Type B pancreatic cell (in vitro differentiated cells): ENCODE measurements at regions not wholly inside any gene's neighbourhood (a gene's known extent, or its start where the extent isn't known, plus 50 kb on each side); places are given as distances from the start of the nearest gene placed in this dataset.

Experiments used
- DNase-seq: peaks from one replicate; pipeline ENCODE4 v3.0.0; 2021; ENCODE audit warnings: mixed read lengths; ENCODE audit not compliant: unreplicated experiment; ENCODE audit errors: extremely low spot score
- H3K27ac Mint-ChIP-seq: 2 replicates; pipeline ENCODE4 v1.8.0; 2021; ENCODE audit warnings: mild to moderate bottlenecking, mixed read lengths
- H3K27me3 Mint-ChIP-seq: 2 replicates; pipeline ENCODE4 v1.8.0; 2021; ENCODE audit warnings: mixed read lengths
- H3K36me3 Mint-ChIP-seq: 2 replicates; pipeline ENCODE4 v1.8.0; 2021; ENCODE audit warnings: mixed read lengths
- H3K4me1 Mint-ChIP-seq: one replicate; pipeline ENCODE4 v1.8.0; 2021; ENCODE audit warnings: mixed read lengths; ENCODE audit not compliant: unreplicated experiment
- H3K4me3 Mint-ChIP-seq: 2 replicates; pipeline ENCODE4 v1.8.0; 2021; ENCODE audit warnings: mild to moderate bottlenecking, mixed read lengths
- H3K9me3 Mint-ChIP-seq: 2 replicates; pipeline ENCODE4 v1.8.0; 2021; ENCODE audit warnings: mixed read lengths
- TF ChIP-seq, protein P1 (sequence below): fragments of 200-600 bp; sonication (generic); conservative IDR thresholded peaks from 2 replicates; pipeline ENCODE4 v1.5.0; 2021; ENCODE audit warnings: antibody characterized with exemption, mild to moderate bottlenecking

DNA sequence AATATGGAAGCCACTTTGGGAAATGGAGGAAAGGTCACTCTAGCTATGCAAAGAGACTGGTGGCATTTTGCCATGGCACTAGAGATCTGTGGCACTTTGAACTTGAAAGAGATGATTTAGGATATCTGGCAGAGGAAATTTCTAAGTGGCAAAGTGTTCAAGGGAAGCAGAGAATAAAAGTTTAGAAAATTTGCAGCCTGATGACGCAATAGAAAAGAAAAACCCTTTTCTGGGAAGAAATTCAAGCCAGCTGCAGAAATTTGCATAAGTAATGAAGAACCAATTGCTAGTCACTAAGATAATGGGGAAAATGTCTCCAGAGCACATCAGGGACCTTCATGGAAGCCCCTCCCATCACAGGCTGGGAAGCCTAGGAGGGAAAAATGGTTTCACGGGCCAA lies 191.1 kb upstream of the B3GALT2 start:
- Mint-ChIP-seq H3K36me3 (no peaks in the 10 kb centered on the region), H3K27me3 (no peaks in the 10 kb centered on the region), H3K27ac (no peak overlapping the region), H3K4me3 (no peak overlapping the region), H3K9me3 (peaks cover 4% of the 10 kb centered on the region), H3K4me1 (no peaks in the 10 kb centered on the region)
- TF ChIP-seq, protein P1, sequence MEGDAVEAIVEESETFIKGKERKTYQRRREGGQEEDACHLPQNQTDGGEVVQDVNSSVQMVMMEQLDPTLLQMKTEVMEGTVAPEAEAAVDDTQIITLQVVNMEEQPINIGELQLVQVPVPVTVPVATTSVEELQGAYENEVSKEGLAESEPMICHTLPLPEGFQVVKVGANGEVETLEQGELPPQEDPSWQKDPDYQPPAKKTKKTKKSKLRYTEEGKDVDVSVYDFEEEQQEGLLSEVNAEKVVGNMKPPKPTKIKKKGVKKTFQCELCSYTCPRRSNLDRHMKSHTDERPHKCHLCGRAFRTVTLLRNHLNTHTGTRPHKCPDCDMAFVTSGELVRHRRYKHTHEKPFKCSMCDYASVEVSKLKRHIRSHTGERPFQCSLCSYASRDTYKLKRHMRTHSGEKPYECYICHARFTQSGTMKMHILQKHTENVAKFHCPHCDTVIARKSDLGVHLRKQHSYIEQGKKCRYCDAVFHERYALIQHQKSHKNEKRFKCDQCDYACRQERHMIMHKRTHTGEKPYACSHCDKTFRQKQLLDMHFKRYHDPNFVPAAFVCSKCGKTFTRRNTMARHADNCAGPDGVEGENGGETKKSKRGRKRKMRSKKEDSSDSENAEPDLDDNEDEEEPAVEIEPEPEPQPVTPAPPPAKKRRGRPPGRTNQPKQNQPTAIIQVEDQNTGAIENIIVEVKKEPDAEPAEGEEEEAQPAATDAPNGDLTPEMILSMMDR, result no peak
- DNase-seq, result no peak

DNA sequence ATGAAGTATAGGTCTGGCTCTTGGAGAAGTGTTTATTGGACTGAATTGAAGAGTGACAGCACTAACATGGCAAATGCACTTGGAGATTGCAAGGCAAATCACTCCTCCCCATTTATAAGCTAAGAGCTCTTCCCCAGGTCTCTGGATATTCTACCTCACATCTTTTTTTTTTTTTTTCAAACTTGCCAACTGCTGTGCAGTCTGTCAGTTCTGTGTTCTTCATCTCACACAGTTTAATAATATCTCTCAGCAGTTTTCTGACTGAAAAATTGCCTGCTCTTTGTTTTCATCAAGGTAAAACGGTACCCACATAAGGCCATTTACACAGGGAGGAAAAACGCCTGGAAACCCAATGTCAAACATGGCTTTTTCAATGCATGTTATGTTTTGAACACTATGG lies 186.1 kb upstream of the B3GALT2 start:
- DNase-seq, result no peak
- Mint-ChIP-seq H3K9me3 (peaks cover 4% of the 10 kb centered on the region), H3K36me3 (no peaks in the 10 kb centered on the region), H3K4me3 (no peak overlapping the region), H3K4me1 (peaks cover 4% of the 10 kb centered on the region), H3K27me3 (no peaks in the 10 kb centered on the region), H3K27ac (no peak overlapping the region)
- TF ChIP-seq, protein P1, result no peak

DNA sequence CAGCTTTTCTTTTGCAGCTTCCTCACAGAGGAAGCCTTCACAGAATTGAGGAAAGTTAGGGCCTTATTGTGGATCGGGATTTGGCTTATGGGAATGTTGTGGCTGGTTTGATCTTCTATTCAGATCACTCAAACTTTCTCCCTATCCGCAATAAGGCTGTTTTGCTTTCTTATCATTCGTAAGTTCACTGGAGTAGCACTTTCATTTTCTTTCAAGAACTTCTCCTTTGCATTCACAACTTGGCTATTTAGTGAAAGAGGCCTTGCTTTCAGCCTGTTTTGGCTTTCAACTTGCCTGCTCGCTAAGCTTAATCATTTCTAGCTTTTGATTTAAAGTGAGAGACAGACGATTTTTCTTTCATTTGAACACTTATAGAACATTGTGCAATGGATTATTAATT lies 181.9 kb upstream of the B3GALT2 start:
- no peak overlapping the region for H3K27ac Mint-ChIP-seq
- no peaks in the 10 kb centered on the region for H3K36me3 Mint-ChIP-seq
- DNase-seq, result no peak
- peaks cover 4% of the 10 kb centered on the region for H3K4me1 Mint-ChIP-seq
- H3K4me3 Mint-ChIP-seq, result no peak overlapping the region
- no peaks in the 10 kb centered on the region for H3K27me3 Mint-ChIP-seq
- TF ChIP-seq, protein P1, result no peak
- H3K9me3 Mint-ChIP-seq, result no peaks in the 10 kb centered on the region

- Mint-ChIP-seq H3K27me3 (no peaks in the 10 kb centered on the region), H3K27ac (no peak overlapping the region), H3K4me3 (no peak overlapping the region), H3K9me3 (no peaks in the 10 kb centered on the region), H3K36me3 (no peaks in the 10 kb centered on the region), H3K4me1 (peaks cover 4% of the 10 kb centered on the region)
- TF ChIP-seq, protein P1, result no peak
- no peak for DNase-seq
Observed at GRCh38 chr1:193367863-193368262, 181.4 kb upstream of the B3GALT2 start.

DNA sequence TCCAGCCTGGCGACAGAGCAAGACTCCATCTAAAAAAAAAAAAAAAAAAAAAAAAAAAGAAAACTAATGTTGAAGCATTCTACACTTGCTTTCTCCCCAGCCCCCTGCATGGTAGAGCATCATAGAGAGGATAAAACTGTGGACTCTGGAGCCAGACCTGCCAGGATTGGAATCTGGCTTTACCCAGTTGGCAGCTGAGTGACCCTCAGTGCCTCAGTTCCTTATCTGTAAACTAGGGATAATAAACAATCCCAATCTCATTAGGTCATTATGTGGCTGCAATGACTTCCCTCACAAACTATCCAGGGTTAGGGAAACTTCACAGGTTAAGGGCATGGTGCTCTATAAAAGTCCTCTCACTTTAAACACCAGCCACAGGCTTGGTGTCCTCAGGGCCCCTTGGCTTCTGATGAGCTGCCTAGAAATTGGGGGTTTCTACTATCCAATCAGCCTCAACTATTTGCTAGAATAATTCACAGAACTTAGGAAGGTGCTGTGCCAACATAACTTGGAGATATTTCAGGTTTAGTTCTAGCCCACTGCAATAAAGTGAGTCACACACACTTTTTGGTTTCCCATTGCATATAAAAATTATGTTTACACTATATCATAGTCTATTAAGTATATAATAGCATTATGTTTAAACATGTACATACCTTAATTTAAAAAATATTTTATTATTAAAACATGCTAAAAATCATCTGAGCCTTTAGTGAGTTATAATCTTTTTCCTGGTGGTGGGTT lies 180.5 kb upstream of the B3GALT2 start:
- TF ChIP-seq, protein P1, result no peak
- DNase-seq, result no peak
- H3K36me3 Mint-ChIP-seq, result no peaks in the 10 kb centered on the region
- H3K27ac Mint-ChIP-seq, result no peak overlapping the region
- H3K4me3 Mint-ChIP-seq, result no peak overlapping the region
- no peaks in the 10 kb centered on the region for H3K27me3 Mint-ChIP-seq
- no peaks in the 10 kb centered on the region for H3K9me3 Mint-ChIP-seq
- H3K4me1 Mint-ChIP-seq, result peaks cover 4% of the 10 kb centered on the region
